CMK (cell line): ENCODE measurements at regions not wholly inside any gene's neighbourhood (a gene's known extent, or its start where the extent isn't known, plus 50 kb on each side); places are given as distances from the start of the nearest gene placed in this dataset.

Experiments used
- DNase-seq: peaks from one replicate; pipeline ENCODE4 v3.0.0-alpha.2; 2010; ENCODE audit warnings: low read depth

GRCh38 chr9:109913461-109913810, 133.4 kb downstream of the PALM2AKAP2 start:
- no peak for DNase-seq

GRCh38 chr9:109914280-109915027, 134.5 kb downstream of the PALM2AKAP2 start:
- no peak for DNase-seq

- no peak for DNase-seq
Observed at GRCh38 chr9:109916316-109916715, 136.3 kb downstream of the PALM2AKAP2 start.

- no peak for DNase-seq
Observed at GRCh38 chr9:109918339-109919163, 138.6 kb downstream of the PALM2AKAP2 start.

GRCh38 chr9:109919736-109920408, 139.9 kb downstream of the PALM2AKAP2 start:
- no peak for DNase-seq

GRCh38 chr9:109922617-109923470, 142.8 kb downstream of the PALM2AKAP2 start:
- DNase-seq: no peak

GRCh38 chr9:109923471-109923760, 143.4 kb downstream of the PALM2AKAP2 start:
- DNase-seq: no peak

GRCh38 chr9:109923806-109924205, 143.8 kb downstream of the PALM2AKAP2 start:
- DNase-seq: no peak

- no peak for DNase-seq
Observed at GRCh38 chr9:109925799-109926198, 145.8 kb downstream of the PALM2AKAP2 start.

GRCh38 chr9:109926421-109926869, 146.4 kb downstream of the PALM2AKAP2 start:
- DNase-seq: no peak

GRCh38 chr9:109931623-109932022, 151.6 kb downstream of the PALM2AKAP2 start:
- no peak for DNase-seq

GRCh38 chr9:109934136-109934856, 154.3 kb downstream of the PALM2AKAP2 start:
- no peak for DNase-seq

- no peak for DNase-seq
Observed at GRCh38 chr9:109934857-109935215, 154.8 kb downstream of the PALM2AKAP2 start.

GRCh38 chr9:109935406-109936087, 155.5 kb downstream of the PALM2AKAP2 start:
- no peak for DNase-seq

GRCh38 chr9:109937861-109938453, 158.0 kb downstream of the PALM2AKAP2 start:
- DNase-seq: no peak

- no peak for DNase-seq
Observed at GRCh38 chr9:109939698-109940342, 159.8 kb downstream of the PALM2AKAP2 start.

GRCh38 chr9:109940561-109940960, 160.6 kb downstream of the PALM2AKAP2 start:
- DNase-seq: no peak

GRCh38 chr9:109941771-109942170, 161.8 kb downstream of the PALM2AKAP2 start:
- DNase-seq: no peak

- DNase-seq: no peak
Observed at GRCh38 chr9:109945573-109945972, 165.6 kb downstream of the PALM2AKAP2 start.

- no peak for DNase-seq
Observed at GRCh38 chr9:109948453-109948852, 168.5 kb downstream of the PALM2AKAP2 start.
